ENCODE measurements at regions not wholly inside any gene's neighbourhood (a gene's known extent, or its start where the extent isn't known, plus 50 kb on each side); places are given as distances from the start of the nearest gene placed in this dataset.

- no peak for TF ChIP-seq EZH2phosphoT487 (IDR thresholded peaks at IDR 0.05; ENCODE audit: borderline replicate concordance, low read depth, low read length)
- TF ChIP-seq, protein P1, sequence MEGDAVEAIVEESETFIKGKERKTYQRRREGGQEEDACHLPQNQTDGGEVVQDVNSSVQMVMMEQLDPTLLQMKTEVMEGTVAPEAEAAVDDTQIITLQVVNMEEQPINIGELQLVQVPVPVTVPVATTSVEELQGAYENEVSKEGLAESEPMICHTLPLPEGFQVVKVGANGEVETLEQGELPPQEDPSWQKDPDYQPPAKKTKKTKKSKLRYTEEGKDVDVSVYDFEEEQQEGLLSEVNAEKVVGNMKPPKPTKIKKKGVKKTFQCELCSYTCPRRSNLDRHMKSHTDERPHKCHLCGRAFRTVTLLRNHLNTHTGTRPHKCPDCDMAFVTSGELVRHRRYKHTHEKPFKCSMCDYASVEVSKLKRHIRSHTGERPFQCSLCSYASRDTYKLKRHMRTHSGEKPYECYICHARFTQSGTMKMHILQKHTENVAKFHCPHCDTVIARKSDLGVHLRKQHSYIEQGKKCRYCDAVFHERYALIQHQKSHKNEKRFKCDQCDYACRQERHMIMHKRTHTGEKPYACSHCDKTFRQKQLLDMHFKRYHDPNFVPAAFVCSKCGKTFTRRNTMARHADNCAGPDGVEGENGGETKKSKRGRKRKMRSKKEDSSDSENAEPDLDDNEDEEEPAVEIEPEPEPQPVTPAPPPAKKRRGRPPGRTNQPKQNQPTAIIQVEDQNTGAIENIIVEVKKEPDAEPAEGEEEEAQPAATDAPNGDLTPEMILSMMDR (conservative IDR thresholded peaks at IDR 0.05; ENCODE audit: low read length), result no peak
- no peak overlapping the region for H3K27ac ChIP-seq (ENCODE audit: low read depth, low read length, poor library complexity, severe bottlenecking)
- H3K79me2 ChIP-seq (ENCODE audit: insufficient read depth, low read depth, low read length), result no peaks in the 10 kb centered on the region
- H3K36me3 ChIP-seq (ENCODE audit: insufficient read depth, low read length), result no peaks in the 10 kb centered on the region
- POLR2A ChIA-PET, result interaction anchor here (0.7 to 1.5 kb wide), 6 partner anchors 13 to 413 kb away, joined by 3 to 5 read pairs (median 4); no protein-coding TSS in a partner anchor
- no peak overlapping the region for H3K4me3 ChIP-seq (ENCODE audit: low read depth, low read length, poor library complexity, severe bottlenecking)
- no peaks in the 10 kb centered on the region for H3K9me2 ChIP-seq (ENCODE audit: insufficient read depth, low read length)
- H4K20me1 ChIP-seq (ENCODE audit: insufficient read depth, low read length), result no peaks in the 10 kb centered on the region
- no peak for DNase-seq (ENCODE audit: low spot score)
- H2AFZ ChIP-seq (ENCODE audit: low read length), result no peak overlapping the region
- no peaks in the 10 kb centered on the region for H3K4me1 ChIP-seq (ENCODE audit: insufficient read depth, low read length, poor library complexity, severe bottlenecking)
- BruUV-seq (replicated peaks), result no TSS peak
- CTCF ChIA-PET (ENCODE audit: unreplicated experiment), result interaction anchor here (0.5 kb wide), 1 partner anchor 36 kb away, joined by 7 read pairs; no protein-coding TSS in a partner anchor
- H3K4me2 ChIP-seq (ENCODE audit: low read length), result no peak overlapping the region
- H3K9me3 ChIP-seq (ENCODE audit: low read length), result no peaks in the 10 kb centered on the region
- intact Hi-C loops (cut with micrococcal nuclease; ENCODE audit: unreplicated experiment), result no loop called here
Observed at GRCh38 chr11:128375961-128376360, 211.4 kb downstream of the ETS1 start.

DNA sequence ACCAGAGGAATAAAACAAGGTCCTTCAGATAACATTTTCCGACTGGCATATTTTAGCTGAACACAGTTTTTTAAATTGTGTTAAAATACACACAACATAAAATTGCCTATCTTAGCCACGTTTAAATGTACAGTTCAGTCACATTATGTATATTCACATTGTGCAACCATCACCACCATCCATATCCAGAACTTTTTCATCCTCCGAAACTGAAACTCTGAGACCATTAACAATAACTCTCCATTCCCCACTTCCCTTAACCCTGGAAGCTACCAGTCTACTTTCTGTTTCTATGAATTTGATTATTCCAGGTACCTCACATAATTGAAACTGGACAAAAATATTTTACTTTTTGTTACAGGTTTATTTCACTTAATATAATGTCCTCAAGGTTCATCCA is 213.3 kb downstream of the ETS1 start:
- no peak overlapping the region for H3K4me2 ChIP-seq (ENCODE audit: low read length)
- no peak overlapping the region for H2AFZ ChIP-seq (ENCODE audit: low read length)
- no peak overlapping the region for H3K27ac ChIP-seq (ENCODE audit: low read depth, low read length, poor library complexity, severe bottlenecking)
- H3K4me3 ChIP-seq (ENCODE audit: low read depth, low read length, poor library complexity, severe bottlenecking), result no peak overlapping the region
- no peaks in the 10 kb centered on the region for H3K4me1 ChIP-seq (ENCODE audit: insufficient read depth, low read length, poor library complexity, severe bottlenecking)
- TF ChIP-seq, protein P1 (conservative IDR thresholded peaks at IDR 0.05; ENCODE audit: low read length), result no peak
- CTCF ChIA-PET (ENCODE audit: unreplicated experiment), result no interaction called here
- no peaks in the 10 kb centered on the region for H3K36me3 ChIP-seq (ENCODE audit: insufficient read depth, low read length)
- H3K9me2 ChIP-seq (ENCODE audit: insufficient read depth, low read length), result no peaks in the 10 kb centered on the region
- no peaks in the 10 kb centered on the region for H3K79me2 ChIP-seq (ENCODE audit: insufficient read depth, low read depth, low read length)
- intact Hi-C loops (cut with micrococcal nuclease; ENCODE audit: unreplicated experiment), result no loop called here
- H4K20me1 ChIP-seq (ENCODE audit: insufficient read depth, low read length), result no peaks in the 10 kb centered on the region
- POLR2A ChIA-PET, result interaction anchor here (0.7 to 1.6 kb wide), 5 partner anchors 10 to 147 kb away, joined by 3 to 4 read pairs (median 3); no protein-coding TSS in a partner anchor
- no peak for DNase-seq (ENCODE audit: low spot score)
- no peaks in the 10 kb centered on the region for H3K9me3 ChIP-seq (ENCODE audit: low read length)
- BruUV-seq (replicated peaks), result no TSS peak

DNA sequence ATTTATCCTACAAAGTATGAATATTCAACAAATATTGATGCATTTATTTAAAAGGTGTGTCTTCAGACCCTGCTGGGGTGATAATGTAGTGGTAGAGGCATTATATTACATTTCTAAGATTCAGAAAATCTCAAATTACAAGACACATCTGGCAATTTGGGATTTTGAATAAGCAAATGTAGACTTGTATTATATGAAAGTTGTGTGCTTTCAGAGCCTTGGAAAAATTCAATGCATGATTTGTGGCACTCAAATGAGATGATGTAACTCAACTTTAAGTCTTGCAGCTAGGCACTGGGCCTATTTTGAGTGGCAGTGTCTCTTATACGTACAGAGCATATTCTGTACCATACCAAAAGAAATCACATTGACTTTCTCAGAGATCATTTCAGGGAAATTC is 214.4 kb downstream of the ETS1 start:
- intact Hi-C loops (cut with micrococcal nuclease; ENCODE audit: unreplicated experiment), result no loop called here
- H3K4me3 ChIP-seq (ENCODE audit: low read depth, low read length, poor library complexity, severe bottlenecking), result no peak overlapping the region
- H4K20me1 ChIP-seq (ENCODE audit: insufficient read depth, low read length), result no peaks in the 10 kb centered on the region
- no peaks in the 10 kb centered on the region for H3K79me2 ChIP-seq (ENCODE audit: insufficient read depth, low read depth, low read length)
- no peaks in the 10 kb centered on the region for H3K36me3 ChIP-seq (ENCODE audit: insufficient read depth, low read length)
- H3K27ac ChIP-seq (ENCODE audit: low read depth, low read length, poor library complexity, severe bottlenecking), result no peak overlapping the region
- CTCF ChIA-PET (ENCODE audit: unreplicated experiment), result no interaction called here
- BruUV-seq (replicated peaks), result no TSS peak
- no peaks in the 10 kb centered on the region for H3K9me3 ChIP-seq (ENCODE audit: low read length)
- no peaks in the 10 kb centered on the region for H3K4me1 ChIP-seq (ENCODE audit: insufficient read depth, low read length, poor library complexity, severe bottlenecking)
- no peak overlapping the region for H3K4me2 ChIP-seq (ENCODE audit: low read length)
- H3K9me2 ChIP-seq (ENCODE audit: insufficient read depth, low read length), result no peaks in the 10 kb centered on the region
- no peak for DNase-seq (ENCODE audit: low spot score)
- no peak for TF ChIP-seq EZH2phosphoT487 (IDR thresholded peaks at IDR 0.05; ENCODE audit: borderline replicate concordance, low read depth, low read length)
- TF ChIP-seq, protein P1 (conservative IDR thresholded peaks at IDR 0.05; ENCODE audit: low read length), result no peak
- no peak overlapping the region for H2AFZ ChIP-seq (ENCODE audit: low read length)
- POLR2A ChIA-PET, result interaction anchor here (1.0 to 1.6 kb wide), 2 partner anchors 11 to 35 kb away, joined by 3 to 4 read pairs; no protein-coding TSS in a partner anchor
